Transverse colon (tissue), 4 donors: ENCODE measurements at regions not wholly inside any gene's neighbourhood (a gene's known extent, or its start where the extent isn't known, plus 50 kb on each side); places are given as distances from the start of the nearest gene placed in this dataset.

Experiments used
- CTCF ChIP-seq, 5 experiments: fragments of 200-600 bp in 3 of 5; fragments of 450-650 bp in 2 of 5; sonication (generic) in 3 of 5; IDR thresholded peaks; 1 replicate in 2 of 5; 2 replicates in 3 of 5; pipeline ENCODE4 v1.5.1; 2016 to 2017; ENCODE audit warnings: antibody characterized with exemption in 5 of 5, inconsistent platforms in 3 of 5, mild to moderate bottlenecking in 2 of 5, moderate library complexity in 1 of 5
- EP300 ChIP-seq: sonication (generic); formaldehyde crosslinking; IDR thresholded peaks from one replicate; pipeline ENCODE4 v1.6.1; 2017; ENCODE audit warnings: antibody characterized with exemption, low read depth
- POLR2A ChIP-seq: fragments of 450-650 bp; IDR thresholded peaks from one replicate; pipeline ENCODE4 v1.6.1; 2016; ENCODE audit warnings: antibody characterized with exemption, mild to moderate bottlenecking, moderate library complexity
- POLR2AphosphoS5 ChIP-seq, 3 donors: sonication (generic); formaldehyde crosslinking; IDR thresholded peaks; one replicate each; pipeline ENCODE4 v1.6.1; 2016; ENCODE audit warnings: antibody characterized with exemption in 3 of 3

GRCh38 chr5:72558046-72558336 is 50.8 kb upstream of the ZNF366 start:
- TF ChIP-seq CTCF (IDR thresholded peaks at IDR 0.05), result no peak
- no peak for TF ChIP-seq POLR2A
- no peak for TF ChIP-seq POLR2AphosphoS5 (IDR thresholded peaks at IDR 0.05)
- no peak for TF ChIP-seq EP300
